Fibroblast of skin of left quadriceps (primary cell): ENCODE measurements at regions not wholly inside any gene's neighbourhood (a gene's known extent, or its start where the extent isn't known, plus 50 kb on each side); places are given as distances from the start of the nearest gene placed in this dataset.
"Not testable (repeated sequence)": the region's sequence is repeated elsewhere in the genome, so short reads cannot be mapped to it uniquely, and the experiment has no call there.

Experiments used
- DNase-seq, 2 experiments: peaks; one replicate each; pipeline ENCODE4 v3.0.0-alpha.2; 2013; ENCODE audit warnings: low read depth in 2 of 2

- DNase-seq, result no peak
Measured at GRCh38 chr18:77373730-77374445, 124.2 kb downstream of the GALR1 start.

- no peak for DNase-seq
Measured at GRCh38 chr18:77374446-77374805, 124.8 kb downstream of the GALR1 start.

GRCh38 chr18:77376043-77376732 is 126.5 kb downstream of the GALR1 start:
- no peak for DNase-seq

GRCh38 chr18:77376733-77377094 is 127.1 kb downstream of the GALR1 start:
- DNase-seq, result no peak

- DNase-seq, result no peak
Measured at GRCh38 chr18:77377813-77378212, 128.2 kb downstream of the GALR1 start.

- no peak for DNase-seq
Measured at GRCh38 chr18:77379976-77380509, 130.4 kb downstream of the GALR1 start.

- DNase-seq, result no peak
Measured at GRCh38 chr18:77380695-77381094, 131.0 kb downstream of the GALR1 start.

- no peak for DNase-seq
Measured at GRCh38 chr18:77392321-77392720, 142.7 kb downstream of the GALR1 start.

- no peak for DNase-seq
Measured at GRCh38 chr18:77393519-77393918, 143.9 kb downstream of the GALR1 start.

- no peak for DNase-seq
Measured at GRCh38 chr18:77395953-77396352, 146.3 kb downstream of the GALR1 start.

GRCh38 chr18:77397056-77397455 is 147.4 kb downstream of the GALR1 start:
- no peak for DNase-seq

GRCh38 chr18:77397617-77398016 is 148.0 kb downstream of the GALR1 start:
- no peak for DNase-seq

- DNase-seq, result no peak
Measured at GRCh38 chr18:77400561-77400960, 150.9 kb downstream of the GALR1 start.

GRCh38 chr18:77401173-77401572 is 151.5 kb downstream of the GALR1 start:
- no peak for DNase-seq

GRCh38 chr18:77403969-77404535 is 154.4 kb downstream of the GALR1 start:
- no peak for DNase-seq

GRCh38 chr18:77405096-77405495 is 155.4 kb downstream of the GALR1 start:
- no peak for DNase-seq

GRCh38 chr18:77407733-77408132 is 158.1 kb downstream of the GALR1 start:
- no peak for DNase-seq

- DNase-seq, result not testable (repeated sequence)
Measured at GRCh38 chr18:77421546-77421945, 171.9 kb downstream of the GALR1 start.

- no peak for DNase-seq
Measured at GRCh38 chr18:77422974-77423867, 173.6 kb downstream of the GALR1 start.

GRCh38 chr18:77433076-77433475 is 183.4 kb downstream of the GALR1 start:
- no peak for DNase-seq

GRCh38 chr18:77439888-77440287 is 190.2 kb downstream of the GALR1 start:
- no peak for DNase-seq

- DNase-seq, result no peak
Measured at GRCh38 chr18:77442393-77442792, 192.7 kb downstream of the GALR1 start.
